Stimulated activated CD8-positive, alpha-beta memory T cell treated with anti-CD3 and anti-CD28 coated beads, Interleukin-15, amount 100 ng/mL, for 24 hours (primary cell): ENCODE measurements at regions not wholly inside any gene's neighbourhood (a gene's known extent, or its start where the extent isn't known, plus 50 kb on each side); places are given as distances from the start of the nearest gene placed in this dataset.
A peak's percentile ranks its signal among the peaks of the same experiment; 100 is the strongest.
"Not testable (repeated sequence)": the region's sequence is repeated elsewhere in the genome, so short reads cannot be mapped to it uniquely, and the experiment has no call there.

Experiments
- DNase-seq: peaks from one replicate; pipeline ENCODE4 v3.0.0-alpha.2; 2020; ENCODE audit warnings: low read depth

DNA sequence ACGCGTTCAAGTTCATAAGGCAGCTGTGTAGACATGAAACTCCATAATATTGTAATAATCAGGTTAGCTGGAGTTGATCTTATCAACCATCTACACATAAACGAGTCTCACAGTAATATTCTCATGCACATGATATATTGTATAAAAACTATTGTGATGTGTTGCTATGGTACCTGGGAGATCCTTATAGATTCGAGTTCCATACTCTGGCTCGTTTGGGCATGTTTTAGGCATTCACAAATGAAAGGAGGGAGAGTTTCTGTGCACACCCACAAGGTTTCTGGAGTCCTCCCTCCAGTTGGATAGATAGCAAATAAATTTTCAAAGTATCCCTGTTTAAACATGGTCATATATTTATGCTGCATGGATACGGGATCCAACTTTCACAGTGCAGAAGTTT is 567.5 kb upstream of the SLC35B3 start:
- no peak for DNase-seq

DNA sequence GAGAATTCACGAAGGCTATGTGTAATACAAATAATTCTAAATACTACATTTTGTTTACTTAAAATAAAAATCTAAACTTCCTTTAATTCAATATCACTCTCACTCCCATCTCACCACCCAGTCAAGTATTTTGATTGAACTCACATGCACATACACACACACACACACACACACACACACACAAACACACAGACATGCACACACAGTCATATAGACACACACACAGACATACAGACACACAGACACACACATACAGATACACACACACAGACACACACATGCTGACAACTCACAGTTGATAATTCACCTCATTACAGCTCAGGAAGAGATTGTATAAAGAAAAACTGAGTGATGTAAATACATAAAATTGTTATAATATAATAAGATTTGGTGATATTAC is 559.8 kb upstream of the SLC35B3 start:
- DNase-seq, result no peak

DNA sequence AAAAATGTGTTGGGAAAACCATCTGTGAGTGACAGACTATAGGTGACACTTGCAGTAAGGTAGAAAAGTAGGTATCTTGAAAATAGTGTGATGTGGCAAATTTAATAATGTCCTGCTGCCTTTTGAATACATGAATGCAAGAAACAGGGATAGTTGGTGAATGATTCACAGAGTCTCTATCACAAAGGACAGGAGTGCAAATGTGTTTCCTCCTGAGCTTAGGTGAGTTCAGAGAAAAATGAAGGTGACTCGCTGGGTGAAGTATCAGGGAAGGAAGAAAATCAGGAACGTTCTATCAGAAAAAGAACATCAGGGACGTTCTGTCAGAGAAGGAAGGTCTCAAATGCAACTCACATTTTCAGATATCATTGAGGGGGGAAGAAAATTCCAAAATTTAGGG is 557.8 kb upstream of the SLC35B3 start:
- no peak for DNase-seq

GRCh38 chr6:8991844-8992243 is 556.5 kb upstream of the SLC35B3 start:
- no peak for DNase-seq

GRCh38 chr6:8990075-8990474 is 554.7 kb upstream of the SLC35B3 start:
- no peak for DNase-seq

- DNase-seq, result peak; percentile 14
These were observed 547.9 kb upstream of the SLC35B3 start for GRCh38 chr6:8983202-8983688.

GRCh38 chr6:8982668-8983067 is 547.3 kb upstream of the SLC35B3 start:
- no peak for DNase-seq

- no peak for DNase-seq
These were observed 538.0 kb upstream of the SLC35B3 start for GRCh38 chr6:8973395-8973794.

- DNase-seq, result no peak
These were observed 534.4 kb upstream of the SLC35B3 start for GRCh38 chr6:8969747-8970146.

DNA sequence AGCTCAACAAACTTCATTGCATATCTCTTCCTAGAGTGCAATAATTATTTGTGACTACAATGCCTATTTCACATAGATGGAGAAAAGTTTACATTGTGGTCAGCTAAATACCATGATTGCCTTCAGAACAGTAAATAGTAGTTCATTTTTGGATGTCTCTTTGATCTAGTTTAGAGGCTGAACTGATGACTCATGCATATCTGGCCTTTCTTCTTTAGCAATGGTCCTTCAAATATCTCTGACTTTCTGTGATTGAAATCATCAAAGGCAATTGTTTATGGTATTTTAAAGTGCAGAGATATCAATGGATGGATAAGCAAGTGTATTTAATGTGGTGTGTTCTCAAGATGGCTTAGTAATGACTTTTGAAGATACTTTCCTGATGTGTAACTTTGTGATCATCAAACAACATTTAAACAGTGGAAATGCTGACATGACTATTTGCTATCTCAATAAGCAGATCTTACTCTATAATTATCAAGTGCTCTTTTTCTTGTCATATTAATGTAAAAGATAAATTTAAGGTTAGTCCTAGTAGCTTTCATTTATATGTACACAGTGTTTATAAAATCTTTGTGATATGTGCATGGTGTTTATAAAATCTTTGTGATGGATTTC is 523.7 kb upstream of the SLC35B3 start:
- no peak for DNase-seq

DNA sequence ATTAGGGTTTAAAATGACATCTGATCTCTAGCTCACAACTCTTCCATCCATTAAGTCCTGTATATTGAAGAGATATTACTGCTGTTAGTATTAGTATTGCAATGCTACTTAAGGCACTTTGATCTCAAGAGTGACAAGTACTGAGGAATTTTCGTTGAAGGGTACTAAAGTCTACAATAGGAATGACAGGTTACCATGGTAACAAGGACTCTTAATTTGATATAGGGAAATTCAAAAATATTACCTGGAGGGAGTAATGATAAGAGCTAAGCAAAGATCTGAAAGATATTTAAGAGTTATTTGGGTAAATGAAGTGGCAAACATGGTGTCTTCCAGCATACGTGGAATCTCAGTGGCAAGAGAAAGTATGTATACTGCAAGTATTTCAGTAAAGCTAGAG is 518.0 kb upstream of the SLC35B3 start:
- no peak for DNase-seq

- DNase-seq, result no peak
These were observed 513.4 kb upstream of the SLC35B3 start for GRCh38 chr6:8948733-8949132.

- DNase-seq, result no peak
These were observed 512.6 kb upstream of the SLC35B3 start for GRCh38 chr6:8947900-8948299.

- no peak for DNase-seq
These were observed 509.2 kb upstream of the SLC35B3 start for GRCh38 chr6:8944548-8944947.

- DNase-seq, result no peak
These were observed 507.7 kb upstream of the SLC35B3 start for GRCh38 chr6:8943073-8943472.

- no peak for DNase-seq
These were observed 506.2 kb upstream of the SLC35B3 start for GRCh38 chr6:8941577-8941976.

GRCh38 chr6:8940356-8940755 is 505.0 kb upstream of the SLC35B3 start:
- no peak for DNase-seq

DNA sequence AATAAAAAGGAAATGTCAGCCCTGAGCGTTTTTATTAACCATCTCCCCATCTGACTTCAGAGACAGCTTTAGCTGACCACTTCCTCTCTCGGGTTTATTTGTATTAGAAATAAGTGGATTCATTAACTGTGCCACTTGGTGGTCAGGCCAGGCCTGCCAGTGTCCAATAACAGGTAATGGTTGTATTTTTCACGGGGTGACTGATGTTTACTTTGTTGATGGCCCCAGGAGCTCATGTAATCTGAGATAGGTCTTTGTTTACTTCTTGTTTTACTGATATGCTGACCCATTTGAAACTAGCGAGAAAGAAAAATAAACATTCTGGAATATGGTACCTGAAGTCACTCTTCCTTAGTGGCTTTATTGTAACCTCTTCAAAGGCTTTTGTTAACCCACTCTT is 504.3 kb upstream of the SLC35B3 start:
- no peak for DNase-seq

DNA sequence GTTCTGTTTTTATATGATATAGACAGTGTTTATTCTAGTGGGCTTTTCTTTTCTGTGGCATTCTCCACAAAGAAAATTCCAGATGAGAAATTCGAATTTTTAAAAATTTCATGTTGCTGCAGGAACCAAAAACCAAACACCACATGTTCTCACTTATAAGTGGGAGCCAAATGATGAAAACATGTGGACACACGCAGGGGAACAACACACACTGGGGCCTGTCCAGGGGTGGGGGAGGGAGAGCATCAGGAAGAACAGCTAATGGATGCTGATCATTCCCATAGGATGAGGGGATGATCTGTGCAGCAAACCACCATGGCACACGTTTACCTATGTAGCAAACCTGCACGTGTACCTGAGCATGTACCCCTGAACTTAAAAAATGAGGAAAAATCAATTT is 499.0 kb upstream of the SLC35B3 start:
- no peak for DNase-seq

DNA sequence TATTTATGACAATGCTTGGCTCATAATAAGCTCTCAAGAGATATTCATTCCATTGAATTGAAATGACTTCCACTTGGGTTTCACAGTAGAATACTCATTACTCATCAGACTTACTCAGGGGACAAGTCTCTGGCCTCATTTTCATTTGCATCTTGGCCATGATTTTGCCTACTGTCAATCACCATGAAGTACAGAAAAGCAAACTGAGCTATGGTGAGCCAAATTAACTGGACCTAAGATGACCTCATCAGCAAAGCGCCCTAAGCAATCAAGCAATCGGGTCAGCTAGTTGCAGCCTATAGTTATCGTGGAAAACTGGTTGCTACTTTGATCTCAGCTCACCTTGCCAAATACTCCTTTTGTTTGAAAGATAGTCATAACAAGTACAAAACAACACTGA is 494.7 kb upstream of the SLC35B3 start:
- DNase-seq, result no peak

GRCh38 chr6:8920244-8920643 is 484.9 kb upstream of the SLC35B3 start:
- not testable (repeated sequence) for DNase-seq

DNA sequence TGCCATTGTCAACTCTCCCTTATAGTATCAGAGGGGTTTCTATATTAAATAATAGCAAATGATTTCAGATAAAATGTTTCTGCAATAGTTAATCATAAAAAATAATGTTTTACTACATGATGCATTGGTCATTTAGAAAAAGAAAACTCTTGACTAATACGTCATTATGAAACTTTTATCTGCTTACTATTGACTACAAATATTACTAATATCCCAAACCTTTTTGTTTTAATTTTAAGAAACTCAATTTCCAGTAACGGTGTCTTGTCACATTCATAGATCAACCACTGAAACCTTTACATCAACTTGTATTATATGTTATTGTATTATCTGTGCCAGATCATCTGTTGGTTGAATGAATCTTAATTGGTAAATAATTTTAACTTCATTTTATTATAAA is 482.9 kb upstream of the SLC35B3 start:
- no peak for DNase-seq

GRCh38 chr6:8914700-8915099 is 479.4 kb upstream of the SLC35B3 start:
- DNase-seq, result no peak

GRCh38 chr6:8908638-8909037 is 473.3 kb upstream of the SLC35B3 start:
- DNase-seq, result no peak

GRCh38 chr6:8906699-8907098 is 471.4 kb upstream of the SLC35B3 start:
- DNase-seq, result no peak
